ENCODE measurements at regions not wholly inside any gene's neighbourhood (a gene's known extent, or its start where the extent isn't known, plus 50 kb on each side); places are given as distances from the start of the nearest gene placed in this dataset.

DNA sequence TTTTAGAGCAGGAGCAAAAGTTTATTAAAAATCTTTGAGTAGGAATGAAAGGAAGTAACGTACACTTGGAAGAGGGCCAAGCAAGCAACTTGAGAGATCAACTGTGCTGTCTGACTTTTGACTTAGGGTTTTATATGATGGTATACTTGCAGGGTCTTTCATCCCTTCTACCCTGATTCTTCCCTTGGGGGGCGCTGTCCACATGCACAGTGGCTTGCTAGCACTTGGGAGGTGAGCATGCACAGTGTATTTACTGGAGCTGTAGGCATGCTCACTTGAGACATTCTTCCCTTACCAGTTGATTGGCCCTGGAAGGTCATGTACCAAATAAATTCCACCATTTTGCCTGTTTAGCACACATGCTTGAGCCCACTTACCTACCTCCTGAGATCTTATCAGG lies 1001.3 kb upstream of the ADGRL2 start:
- no peak for DNase-seq

GRCh38 chr1:80779275-80779674 lies 1021.5 kb upstream of the ADGRL2 start:
- no peak for DNase-seq

GRCh38 chr1:80778094-80778840 lies 1022.5 kb upstream of the ADGRL2 start:
- no peak for DNase-seq

GRCh38 chr1:80776266-80776665 lies 1024.5 kb upstream of the ADGRL2 start:
- no peak for DNase-seq

DNA sequence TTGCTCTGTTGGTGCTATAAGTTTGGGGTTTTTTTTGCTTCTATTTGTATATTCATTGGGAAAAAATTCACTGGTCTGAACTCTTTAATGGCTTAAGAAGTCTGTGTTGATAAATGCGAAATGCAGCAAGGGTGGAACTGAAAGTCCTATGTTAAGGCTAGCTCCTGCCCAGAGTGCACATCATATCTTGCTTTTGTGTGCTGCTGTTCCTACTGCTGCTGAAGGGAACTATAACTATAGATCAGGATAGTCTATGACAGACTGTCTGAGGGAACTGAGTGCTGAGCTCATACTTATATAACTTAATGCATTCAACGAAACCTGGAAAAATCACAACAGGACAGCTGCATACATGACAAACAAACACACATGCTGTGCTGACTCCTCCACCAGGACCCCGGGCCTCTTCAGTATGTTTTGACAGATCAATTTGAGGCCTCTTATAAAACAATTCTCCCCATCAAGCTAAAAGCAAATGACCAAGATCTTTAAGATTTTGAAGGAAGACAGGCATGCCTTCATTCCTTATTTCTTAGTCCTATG lies 1031.5 kb upstream of the ADGRL2 start:
- DNase-seq = no peak

DNA sequence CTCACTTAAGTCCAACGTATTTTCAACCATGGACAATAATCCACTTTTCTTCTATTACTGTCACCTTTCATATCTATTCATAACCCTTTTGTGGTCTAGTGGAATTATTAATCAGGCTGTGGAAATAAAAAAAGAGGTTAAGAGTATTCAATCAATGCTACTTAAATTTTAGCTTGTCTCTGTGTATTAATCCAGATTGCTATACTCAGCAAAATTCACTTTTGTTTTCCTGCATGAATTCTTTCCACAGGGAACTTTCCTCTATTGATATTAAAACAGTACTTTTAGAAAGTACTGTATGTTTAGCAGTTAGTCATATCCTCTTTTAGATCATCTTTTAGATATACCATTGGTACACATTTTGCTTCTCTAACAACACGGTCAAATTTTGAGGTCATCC lies 1033.0 kb upstream of the ADGRL2 start:
- DNase-seq = no peak

DNA sequence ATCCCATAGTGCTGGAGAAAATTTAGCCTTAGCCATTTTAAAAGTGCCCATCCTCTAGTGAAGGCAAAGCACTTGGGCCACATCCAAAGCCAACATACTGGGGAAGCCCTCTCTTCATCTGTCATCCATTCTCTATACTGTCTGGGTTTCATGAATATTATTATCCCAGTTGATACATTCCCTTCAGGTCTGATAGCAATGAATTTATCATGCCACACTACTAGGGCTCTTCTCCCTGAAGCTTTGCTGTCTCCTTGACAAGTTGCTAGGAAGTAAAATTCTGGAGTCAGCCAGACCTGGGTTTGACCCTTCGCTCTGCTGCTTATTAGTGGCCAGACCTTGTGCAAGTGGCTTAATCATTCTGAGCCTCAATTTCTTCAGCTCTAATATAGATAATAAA lies 1041.4 kb upstream of the ADGRL2 start:
- DNase-seq = no peak

DNA sequence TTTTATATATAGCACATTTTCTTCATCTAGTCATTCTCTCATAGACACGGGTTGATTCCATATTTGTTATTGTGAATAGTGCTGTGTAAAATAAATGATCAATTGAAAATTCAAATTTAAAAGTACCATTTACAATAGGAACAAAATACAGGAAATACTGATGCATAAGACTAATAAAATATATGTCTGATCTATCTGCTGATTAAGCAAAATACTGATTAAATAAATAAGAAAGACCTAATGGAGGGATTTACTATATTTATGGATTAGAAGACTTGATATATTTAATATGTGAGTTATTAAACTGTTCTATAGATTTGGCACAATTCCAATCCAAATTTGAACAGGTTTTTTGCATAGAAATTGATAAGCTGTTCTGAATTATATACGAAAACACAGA lies 1044.8 kb upstream of the ADGRL2 start:
- DNase-seq = no peak

DNA sequence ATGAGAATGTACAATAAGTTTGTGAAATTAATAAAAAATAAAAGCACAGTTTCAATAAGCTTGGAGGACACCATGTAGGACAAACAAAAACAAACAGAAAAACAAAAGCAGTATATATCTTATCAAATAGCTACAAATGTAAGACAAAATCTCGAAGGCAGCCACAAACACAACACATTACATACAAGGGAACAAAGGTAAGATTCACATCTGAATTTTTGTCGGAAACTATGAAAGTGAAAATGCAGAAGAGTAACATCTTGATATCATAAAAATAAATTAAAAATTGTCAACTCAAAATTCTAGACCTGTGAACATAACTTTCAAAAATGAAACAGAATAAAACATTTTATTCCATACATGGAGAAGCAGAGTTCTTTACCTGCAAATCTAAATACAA lies 1049.5 kb upstream of the ADGRL2 start:
- DNase-seq = no peak

GRCh38 chr1:80731241-80731894 lies 1069.4 kb upstream of the ADGRL2 start:
- no peak for DNase-seq

DNA sequence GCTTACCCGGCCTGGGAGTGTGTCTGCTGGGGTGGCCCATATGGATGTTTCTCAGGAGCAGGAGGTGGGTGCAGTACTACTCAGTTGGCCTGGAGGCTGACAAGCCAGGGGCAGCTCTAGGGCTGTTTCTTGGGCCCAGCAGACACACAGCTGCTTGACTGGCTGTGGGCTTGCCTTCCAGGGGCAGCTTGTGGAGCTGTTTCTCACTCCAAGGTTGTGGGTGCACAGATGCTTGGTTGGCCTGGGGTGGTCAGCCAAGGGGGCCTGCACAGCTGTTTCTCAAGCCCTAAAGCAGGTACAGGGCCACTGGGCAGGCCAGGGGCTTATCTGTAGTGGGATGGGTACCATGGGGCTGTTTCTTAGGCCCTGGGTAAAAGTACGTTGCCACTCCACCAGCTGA lies 1078.1 kb upstream of the ADGRL2 start:
- no peak for DNase-seq

- DNase-seq = no peak
These were observed 1094.2 kb upstream of the ADGRL2 start for GRCh38 chr1:80706526-80706925.

DNA sequence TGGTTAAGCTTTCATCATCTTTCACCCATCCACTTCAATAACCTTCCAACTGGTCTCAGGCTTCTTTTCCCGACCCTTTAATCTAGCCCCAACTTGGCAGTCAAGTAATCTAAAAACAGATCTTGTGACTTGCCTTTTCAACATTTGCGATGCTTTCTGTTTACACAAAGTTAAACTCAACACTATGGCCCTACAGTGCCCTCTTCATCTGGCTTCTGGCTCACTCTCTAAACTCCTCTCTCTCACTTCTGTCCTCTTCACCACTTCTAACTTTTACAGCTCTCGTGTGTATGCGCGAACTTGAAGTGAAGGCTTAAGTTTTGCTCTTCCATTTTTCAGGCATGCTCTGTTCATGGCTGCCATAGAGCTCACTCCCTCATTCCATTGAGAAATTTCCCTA lies 1122.3 kb upstream of the ADGRL2 start:
- DNase-seq = no peak

DNA sequence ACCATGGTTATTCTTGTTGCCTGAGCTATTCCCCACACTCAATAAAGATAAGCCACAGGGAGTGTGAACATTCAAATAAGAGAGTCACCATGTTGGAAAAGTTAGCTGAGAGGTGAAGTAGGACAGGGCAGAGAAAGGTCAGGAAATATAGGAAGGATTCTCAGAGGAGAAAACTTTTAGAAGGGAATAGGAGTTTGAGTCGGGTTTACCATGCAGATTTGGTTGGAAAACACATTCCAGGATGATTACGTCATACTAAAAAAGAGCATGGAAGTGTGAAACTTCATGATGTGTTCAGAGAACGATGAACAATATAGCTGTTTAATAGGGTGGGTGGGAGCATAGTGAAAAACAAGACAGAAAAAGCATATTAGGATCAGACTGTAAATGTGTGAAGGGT lies 1125.3 kb upstream of the ADGRL2 start:
- peak in 1 of 2 donors; percentile 12 for DNase-seq

GRCh38 chr1:80673935-80674597 lies 1126.7 kb upstream of the ADGRL2 start:
- DNase-seq = no peak

- DNase-seq = no peak
These were observed 1132.4 kb upstream of the ADGRL2 start for GRCh38 chr1:80668372-80668771.

DNA sequence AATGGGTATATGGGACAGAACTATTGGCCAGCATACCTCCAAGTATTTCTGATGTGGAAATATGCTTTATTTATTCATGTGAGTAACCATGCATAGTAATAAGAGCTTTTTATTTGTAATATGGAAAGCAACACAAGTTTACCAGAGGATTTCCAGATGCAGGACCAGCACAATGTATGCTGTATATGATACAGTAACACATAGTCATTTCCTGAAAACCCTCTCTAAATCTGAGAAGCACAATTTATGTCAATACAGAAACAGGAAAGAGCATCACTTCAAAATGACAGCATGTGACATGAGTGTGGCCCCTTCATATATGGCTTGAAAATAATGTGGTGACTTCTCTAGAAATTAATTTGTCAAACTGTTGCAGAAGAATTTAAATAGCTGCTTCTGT lies 1134.7 kb upstream of the ADGRL2 start:
- no peak for DNase-seq

DNA sequence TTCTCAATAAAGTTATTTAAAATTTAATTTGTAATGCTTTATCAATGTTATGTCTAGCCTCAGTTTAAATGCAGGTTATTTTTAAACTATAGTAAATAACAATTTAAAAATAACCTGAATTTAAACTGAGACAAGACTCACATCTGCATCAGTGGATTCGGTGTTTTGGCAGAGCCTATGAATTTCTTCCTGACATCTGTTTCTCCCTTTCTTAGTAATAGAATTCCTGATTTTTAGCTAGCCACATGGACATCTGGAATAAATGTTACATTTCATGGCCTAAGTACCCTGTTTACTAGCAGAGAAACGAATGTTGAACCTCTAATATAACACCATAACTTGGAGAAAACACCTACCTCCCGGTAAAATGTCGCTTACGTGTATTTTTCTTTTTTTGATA lies 1141.6 kb upstream of the ADGRL2 start:
- no peak for DNase-seq

- no peak for DNase-seq
These were observed 1143.0 kb upstream of the ADGRL2 start for GRCh38 chr1:80657707-80658106.

DNA sequence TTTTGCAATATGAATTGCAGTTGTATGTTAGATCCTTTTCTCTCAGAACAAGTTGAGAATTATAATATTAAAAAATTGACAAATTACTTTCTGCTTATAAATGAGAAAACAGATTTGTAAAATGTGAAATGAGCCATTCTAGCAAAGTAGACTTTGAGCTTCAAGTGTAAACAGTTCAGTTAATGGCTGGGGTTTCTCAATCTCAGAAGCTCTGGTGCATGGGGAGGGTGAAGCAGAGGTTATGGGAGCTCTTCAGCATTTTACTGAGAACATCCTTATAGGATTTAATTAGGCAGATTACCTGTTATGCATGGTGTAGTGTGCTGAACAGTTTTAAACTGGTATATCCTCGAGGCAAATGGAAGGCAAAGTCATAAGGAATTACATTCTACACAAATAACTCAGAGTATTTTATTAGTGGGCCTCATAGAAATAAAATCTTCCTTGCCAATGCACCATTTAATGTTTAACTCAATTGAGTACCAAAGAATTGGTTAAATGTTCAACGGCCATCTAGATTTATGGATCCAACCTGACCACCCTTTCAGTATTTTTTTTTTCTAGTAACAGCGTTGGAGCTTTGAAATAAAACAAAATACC lies 1143.6 kb upstream of the ADGRL2 start:
- DNase-seq = no peak

DNA sequence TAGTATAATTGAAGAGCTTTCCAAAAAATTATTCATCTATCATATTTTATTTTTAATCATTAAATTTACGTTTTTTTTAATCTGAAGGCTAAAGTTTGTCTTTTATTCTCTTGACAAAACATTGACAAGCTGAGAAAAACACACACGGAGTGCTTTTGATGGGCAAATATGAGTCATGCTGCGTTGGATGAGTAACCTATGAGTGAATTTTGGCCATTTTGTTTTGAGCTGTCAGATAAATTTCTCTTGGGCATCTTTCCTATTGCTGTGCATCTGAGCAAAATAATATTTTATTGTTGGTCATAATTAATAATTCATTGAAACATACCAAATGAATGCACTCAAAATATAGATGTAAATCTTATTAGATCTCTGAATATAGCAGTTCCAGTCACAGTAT lies 1144.1 kb upstream of the ADGRL2 start:
- no peak for DNase-seq

- DNase-seq = no peak
These were observed 1144.6 kb upstream of the ADGRL2 start for GRCh38 chr1:80656014-80656636.

All from right lung (tissue), 2 donors.